NCI-H345 (cell line): ENCODE measurements at regions not wholly inside any gene's neighbourhood (a gene's known extent, or its start where the extent isn't known, plus 50 kb on each side); places are given as distances from the start of the nearest gene placed in this dataset.

Experiments
- DNase-seq: peaks from one replicate; lab custom pipeline; 2025; lab: John Stamatoyannopoulos, UW

DNA sequence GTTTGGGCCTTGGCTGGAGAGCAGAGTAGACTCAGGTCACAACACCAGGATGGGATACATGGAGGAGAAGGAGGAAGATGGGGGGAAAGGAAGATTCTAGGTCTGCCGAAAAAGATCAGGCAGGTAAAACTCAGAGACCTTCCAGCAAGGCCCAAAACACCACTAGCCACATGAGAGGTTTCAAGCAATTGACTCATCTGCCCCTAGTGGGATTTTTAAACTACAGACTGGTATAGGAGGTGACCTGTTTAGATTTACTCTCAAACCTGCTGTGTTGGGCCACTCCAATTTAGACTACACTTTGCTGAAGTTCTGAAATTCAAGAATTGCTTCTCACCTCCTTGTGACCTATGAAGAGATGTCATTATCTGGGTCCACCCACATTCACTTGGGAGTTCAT is 236.9 kb upstream of the SASH1 start:
- DNase-seq: no peak

DNA sequence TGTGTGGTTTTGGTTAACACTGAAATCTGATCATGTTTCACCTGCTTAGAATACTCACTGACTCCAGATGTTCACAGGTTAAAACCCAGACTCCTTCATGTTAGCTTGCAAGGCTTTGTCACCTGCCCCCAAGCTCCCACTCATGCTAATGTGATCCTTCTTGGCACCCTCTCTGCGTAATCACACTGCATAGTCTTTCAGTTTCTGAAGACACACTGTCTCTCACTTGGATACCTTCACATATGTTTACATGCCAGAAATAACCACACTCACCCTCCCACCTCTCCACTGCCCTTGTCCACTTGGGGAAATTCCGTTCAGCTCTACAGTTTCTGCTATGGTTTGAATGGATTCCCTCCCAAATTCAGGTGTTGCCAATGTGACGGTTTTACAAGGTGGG is 234.7 kb upstream of the SASH1 start:
- DNase-seq: no peak

DNA sequence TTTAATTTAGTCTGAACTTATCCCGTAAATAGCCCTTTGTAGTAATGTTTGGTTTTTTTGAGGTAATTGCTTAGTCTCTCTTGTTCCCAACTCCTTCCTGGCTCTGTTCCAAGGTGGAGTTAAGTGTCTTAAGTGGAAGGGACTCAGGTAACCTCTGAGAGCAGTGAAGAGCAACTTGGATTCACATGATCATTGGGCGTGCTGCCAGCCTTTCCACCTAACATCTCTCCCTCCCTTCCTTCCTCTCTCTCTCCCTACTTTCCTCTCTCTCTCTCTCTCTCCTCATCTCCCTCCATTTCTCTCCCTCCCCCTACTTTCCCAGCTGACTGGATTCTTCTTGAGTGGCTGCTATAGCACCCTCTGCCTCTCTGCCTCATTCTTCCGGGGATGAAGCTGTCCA is 232.9 kb upstream of the SASH1 start:
- no peak for DNase-seq

DNA sequence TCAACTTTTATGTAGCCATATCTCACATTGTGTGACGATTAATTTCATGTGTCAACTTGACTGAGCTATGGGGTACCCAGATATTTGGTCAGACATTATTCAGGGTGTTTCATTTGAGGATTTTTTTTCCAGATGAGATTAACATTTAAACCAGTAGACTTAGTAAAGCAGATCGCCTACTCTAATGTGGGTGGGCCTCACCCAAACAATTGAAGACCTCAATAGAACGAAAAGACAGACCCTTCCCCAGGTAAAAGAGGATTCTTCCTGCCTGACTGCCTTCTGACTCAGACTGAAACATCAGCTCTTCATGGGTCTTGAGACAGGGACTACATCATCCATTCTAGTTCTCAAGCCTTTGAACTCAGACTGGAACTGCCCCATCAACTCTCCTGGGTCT is 231.7 kb upstream of the SASH1 start:
- DNase-seq: no peak

DNA sequence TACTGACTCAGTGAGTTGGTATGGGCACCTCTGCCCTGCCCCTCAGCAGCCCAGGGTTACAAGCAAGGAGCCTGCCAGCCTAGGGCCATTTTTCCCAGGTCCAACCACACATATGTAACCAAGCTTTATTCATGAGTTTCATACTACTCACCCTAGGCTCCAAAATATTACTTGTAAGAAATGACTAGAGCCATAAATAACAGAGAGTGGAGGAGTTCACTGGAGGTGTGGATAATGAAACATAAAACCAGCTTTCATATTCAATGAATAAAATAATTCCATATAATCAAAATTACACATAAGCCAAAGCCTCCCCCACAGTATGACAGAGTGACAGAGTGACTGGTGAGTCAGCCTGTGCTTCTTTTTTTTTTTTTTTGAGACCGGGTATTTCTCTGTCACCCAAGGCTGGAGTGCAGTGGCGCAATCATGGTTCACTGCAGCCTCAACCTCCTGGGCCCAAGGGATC is 229.8 kb upstream of the SASH1 start:
- DNase-seq: no peak

DNA sequence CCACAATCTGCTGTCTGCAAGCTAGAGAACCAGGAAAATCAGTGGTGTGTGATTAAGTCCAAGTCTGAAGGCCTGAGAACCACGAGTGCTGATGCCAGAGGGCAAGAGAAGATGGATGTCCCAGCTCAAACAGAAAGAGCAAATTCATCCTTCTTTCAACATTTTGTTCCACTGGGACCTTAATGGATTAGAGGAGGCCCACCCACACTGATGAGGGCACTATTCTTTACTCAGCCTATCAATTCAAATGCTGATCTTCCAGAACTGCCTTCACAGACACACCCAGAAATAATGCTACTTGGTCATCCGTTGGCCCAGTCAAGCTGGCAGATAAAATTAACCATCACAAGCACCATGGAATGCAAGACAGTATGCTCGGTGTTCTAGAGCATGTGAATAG is 226.6 kb upstream of the SASH1 start:
- DNase-seq: no peak

DNA sequence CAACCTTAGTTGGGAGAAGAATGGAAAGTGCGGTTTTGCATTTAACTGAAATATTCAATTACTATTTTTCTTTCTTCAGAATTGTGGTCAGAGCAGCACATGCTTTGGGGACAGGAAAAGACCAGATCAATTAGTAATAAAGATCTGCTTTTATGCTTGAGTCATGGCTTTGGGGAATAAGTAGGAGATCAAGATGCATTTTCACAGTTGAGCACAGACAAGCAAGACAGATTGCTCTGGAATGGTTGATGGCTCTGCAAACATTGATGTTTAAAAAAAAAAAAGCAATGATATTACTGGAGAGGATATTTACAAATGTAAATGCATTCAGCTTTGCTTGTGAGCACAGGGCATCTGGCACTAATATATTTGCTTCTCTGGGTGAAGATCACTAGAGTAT is 224.4 kb upstream of the SASH1 start:
- no peak for DNase-seq

DNA sequence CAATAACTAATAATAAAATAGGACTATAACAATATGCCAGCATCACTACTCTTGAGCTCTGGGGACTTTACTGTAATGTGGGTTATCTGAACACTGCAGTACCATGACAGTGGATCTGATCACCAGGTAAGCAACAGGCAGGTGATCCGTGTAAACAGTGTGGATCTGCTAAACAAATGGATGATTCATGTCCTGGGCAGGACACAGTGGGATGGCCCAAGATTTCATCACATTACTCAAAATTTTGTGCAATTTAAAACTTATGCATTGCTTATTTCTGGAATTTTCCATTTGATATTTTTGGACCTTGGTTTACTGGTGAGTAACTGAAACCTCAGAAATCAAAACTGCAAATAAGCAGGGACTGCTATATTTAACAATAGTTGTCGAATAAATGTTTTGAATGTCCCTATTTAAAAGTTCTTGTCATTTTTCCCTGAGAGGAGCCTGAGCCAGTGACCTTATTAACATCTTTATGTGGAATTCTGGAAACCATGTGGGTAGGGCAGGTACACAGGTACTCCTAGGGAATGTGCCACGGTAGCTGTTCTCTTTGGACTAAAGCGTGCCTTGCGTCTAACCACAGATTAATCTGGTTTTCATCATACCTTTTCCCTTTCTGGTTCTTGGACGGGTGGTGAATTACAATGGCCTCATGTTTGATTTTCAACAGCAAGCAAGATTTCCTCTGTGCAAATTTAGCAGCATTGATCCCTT is 214.5 kb upstream of the SASH1 start:
- no peak for DNase-seq

DNA sequence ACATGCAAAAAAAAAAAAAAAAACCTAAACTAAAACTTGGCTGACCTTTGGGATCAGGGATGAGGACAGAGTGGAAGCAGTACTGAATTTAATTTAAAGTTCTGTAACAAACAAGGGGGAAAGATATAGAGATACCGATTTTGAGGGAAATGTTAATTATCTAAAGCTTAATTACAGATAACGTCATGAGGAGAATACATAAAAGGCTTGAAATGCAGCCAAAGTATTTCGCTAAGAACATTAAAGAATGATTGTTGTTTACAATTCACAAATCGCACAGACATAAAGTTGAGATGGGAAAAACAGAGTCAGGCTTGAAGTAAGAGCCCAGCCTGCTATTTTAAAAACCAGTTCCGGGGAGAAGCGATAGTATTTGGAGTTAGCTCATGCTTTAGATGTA is 208.0 kb upstream of the SASH1 start:
- DNase-seq: no peak

DNA sequence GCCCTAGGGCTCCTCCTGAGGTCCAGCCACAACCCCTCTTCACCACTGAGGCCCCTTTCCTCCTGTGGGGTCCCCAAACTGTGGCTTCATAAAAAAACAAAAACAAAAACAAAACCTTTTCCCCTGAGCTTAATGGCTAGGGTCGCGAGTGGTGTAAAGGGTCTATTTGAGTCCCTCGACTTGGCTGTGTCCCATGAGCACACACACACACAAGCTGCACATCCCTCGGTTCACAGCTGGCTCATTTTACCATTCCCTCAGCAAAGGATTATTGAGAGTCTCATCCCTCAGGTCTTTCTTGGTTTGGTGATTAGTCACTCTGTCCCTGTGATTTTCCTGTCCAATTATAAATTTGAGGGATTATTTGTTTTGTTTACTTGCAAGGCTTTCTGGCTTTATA is 206.1 kb upstream of the SASH1 start:
- no peak for DNase-seq

DNA sequence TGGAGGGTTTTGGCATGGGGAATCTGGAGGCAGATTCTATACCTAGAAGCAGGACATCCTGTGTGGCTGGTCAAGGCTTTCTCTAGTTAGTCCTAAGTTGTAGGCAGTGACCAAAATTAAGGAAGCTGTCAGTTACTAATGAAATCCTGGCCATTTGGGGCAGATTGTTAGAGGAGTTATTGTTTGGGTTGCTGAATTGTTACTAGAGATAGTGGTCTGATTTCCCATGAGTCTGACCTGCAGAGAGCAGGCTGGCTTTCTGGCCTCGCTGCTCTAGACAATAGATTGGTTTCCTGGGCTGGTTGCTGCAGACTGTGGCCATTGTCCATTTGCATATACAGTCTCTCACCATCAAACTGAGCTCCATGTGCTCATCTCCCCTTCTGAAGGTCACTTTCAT is 205.0 kb upstream of the SASH1 start:
- DNase-seq: no peak

DNA sequence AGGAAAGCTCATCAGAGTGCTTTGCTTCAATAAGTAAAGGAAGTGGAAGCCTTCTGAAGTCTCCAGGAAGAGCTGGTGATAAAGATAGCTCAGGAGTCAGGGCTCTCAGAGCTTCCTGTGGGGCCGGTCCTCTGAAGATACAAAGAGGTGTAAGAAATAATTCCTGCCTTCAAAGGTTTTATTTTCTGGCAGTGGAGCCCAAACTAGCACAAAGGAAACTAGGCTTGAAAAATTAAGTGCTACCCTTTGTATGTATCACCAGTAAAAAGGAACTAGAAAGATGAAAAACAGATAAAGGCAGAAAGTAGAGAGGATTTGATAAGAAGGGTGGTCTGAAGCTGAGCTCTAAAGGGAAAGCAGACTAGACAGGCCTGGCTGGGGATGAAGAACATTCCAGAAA is 204.1 kb upstream of the SASH1 start:
- no peak for DNase-seq

DNA sequence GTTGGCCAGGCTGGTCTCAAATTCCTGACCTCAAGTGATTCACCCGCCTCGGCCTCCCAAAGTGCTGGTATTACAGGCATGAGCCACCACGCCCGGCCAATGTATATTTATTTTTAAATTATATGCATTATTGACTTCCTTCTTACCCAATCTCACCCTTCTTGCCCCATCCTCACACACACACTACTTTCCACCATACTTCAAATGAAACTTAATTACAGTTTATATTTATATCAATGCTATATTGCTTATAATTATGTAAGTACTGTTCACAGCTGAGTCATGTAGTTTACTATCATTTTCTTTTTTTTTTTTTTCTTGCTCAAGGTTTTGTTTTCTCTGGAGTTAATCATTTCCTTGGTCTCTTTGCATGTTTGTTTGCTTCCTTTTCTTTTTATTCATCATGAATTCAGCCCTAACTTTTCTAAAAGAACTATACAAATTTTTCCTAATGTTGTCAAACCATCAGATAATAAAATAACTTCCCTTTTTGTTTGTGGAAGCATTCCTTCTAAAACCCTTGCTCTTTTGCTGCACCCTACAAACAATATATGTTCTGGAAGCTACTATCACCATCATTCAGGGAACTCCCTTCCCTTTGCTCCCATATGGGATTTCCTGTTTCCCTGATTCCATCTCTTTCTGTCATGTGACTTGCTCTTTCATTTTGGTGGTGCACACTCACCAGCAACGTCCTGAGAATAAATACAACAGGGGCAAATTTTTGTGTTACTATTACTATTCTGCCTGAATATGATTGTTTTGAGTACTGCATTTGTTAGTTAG is 201.7 kb upstream of the SASH1 start:
- DNase-seq: no peak

DNA sequence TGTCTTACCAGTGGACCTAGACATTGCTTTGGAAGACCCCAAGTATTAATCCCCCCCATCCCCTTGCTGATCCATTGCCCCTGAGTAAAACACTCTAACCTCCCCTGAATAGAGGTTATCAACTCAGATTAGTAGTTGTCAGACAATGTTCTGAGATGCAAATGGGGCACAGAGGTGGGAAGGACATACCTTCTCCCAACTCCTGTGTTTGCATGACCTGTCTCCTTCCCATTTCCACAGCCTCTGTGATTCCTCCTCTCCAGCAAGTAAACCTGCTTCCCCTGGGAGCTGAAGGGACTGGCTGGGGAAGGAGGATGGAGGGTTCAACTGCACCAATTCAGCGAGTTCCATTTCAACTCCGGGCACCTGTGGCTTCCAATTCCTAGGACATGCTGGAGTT is 199.8 kb upstream of the SASH1 start:
- no peak for DNase-seq

DNA sequence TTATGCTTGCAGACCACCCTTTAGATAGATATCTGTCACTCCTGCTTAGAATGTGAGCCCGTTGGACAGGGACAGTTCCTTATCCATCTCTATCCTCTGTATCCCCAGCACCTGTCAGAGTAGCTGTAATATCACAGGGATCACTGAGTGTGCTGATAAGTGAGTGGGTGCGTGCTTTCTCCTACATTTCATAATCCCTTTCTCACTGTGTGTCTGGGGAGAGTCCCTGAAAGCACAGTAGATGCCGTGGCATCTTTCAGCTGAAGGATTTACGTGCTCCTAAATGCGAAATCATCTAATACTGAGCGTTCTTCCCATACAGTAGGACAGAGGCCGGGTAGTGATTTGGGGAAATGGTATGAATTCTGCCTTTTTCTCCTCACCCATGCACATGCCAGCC is 198.9 kb upstream of the SASH1 start:
- DNase-seq: no peak

DNA sequence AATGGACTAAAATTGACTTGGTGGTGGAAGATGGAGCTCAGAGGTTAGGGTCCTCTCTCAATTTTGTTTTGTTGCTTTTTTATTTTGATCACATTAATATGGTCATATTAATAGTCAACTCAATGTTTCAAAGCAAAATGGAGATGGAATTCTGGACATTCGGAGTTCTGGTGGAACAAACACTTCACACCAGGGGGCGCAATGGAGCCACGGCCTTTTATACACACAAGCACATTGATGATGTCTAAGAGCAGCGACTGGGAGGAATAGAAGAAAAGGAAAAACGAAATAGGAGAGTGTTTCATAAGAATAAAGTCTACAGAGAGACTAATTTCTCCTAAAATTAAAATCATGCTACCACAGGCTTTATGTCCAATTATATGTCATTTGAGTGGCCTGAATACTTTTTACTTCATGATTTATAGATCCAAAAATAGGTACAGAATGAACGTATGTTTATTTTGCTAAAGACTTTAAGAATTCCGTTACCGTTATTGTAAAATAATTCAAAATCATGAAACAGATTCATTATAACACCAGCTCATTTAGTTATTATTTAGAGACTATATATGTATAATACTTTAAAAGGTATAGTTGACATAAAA is 197.6 kb upstream of the SASH1 start:
- DNase-seq: peak; percentile 7

DNA sequence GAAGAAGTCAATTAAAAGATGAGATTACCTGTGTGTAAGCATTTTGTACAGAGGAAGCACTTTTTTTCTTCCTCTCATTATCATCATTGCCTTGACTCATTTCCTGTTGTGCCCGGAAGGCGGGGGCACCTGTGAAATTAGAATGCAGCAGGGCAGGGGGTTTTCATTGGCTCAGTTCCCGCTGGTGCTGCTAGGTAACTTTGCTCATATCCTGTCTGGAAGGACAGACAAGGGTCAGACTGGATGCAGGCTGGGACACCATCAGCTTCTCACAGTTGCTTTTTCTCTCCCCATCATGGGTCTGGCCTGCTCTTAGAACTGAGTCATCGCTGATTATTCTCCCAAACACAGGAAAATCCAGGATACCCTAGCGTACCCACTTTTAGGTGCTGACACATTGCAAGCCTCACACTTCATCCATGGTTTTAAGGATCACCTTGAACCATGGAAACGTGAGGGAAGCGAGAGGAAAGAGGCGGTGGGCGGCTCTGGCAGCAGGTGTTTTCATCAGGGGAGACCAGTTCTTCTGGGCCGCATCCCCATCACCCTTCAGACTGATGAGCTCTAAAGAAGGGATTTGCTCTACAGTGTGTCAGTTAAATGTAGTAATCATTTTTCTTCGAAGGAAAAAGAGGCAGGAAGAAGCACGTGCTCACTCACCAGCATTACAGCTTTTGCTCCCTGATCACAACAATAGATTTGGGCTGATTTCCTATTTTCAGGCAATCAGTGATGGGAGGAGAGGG is 195.7 kb upstream of the SASH1 start:
- no peak for DNase-seq

DNA sequence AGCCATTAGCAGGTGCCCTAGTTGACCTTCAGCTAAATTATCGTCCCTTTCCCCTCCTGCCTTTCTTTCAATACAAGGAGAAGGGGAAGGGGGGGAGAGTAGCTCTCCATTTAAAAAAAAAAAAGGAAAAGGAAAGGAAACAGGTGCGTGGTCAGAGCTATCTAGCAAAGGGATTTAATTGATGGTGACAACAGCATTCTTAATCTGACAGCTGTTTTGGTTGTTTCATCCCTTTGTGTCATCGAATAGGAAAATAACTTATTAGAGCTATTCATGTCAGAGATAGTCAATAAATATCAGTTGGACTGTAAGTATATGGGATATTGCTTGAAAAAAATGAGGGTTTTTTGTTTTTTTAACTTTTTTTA is 195.2 kb upstream of the SASH1 start:
- no peak for DNase-seq

DNA sequence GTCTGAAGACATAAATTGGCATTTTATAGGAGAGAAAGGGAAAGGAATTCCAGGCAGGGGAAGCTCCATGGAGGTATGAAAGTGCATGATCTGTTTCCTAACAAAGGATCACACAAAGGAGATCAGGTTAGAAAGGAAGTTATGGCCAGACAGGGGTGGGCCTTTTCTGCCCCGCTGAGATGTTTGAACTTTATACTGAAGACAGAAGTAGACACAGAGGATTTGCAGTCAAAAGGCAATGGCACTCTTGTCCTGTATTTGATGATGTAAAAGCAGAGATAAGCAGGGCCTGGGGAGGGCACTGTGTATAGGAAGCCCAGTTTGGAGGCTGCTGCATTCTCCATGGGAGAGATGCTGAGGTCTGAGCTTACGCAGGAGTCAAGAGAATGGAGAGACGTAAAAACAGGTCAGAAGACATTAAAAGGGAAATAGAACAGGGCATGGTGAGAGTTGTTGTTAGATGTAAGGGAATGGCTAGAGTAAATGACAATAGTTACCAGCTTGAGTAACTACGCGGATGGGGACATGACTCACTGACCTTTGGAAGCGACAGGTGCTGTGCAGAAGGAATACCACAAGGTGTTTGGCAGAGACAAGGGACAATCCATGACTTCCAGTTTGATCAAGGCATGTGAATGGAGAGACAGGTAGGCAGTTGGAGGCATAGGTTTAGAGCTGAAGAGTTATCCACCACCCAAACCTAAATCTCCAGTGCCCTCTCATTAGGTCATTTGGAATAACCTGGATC is 190.6 kb upstream of the SASH1 start:
- no peak for DNase-seq

DNA sequence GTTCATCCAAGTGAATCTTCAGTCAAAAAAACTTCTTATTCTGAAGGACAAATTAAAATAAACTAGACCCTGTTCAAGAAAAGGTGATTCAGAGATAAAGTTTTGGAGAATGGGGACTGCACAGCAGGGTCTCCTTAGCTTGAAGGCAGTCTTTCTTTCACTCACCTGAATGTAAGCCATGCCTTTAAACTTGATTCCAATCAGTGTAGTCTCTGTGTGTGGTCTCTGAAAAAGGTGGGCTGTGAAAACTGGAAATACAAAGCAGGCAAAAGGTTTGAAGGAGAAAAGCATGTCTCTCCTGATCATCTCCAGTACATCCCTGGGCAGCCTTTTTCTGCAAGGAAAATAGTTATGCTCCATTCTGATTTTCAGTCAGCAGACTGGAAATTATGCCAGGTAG is 188.0 kb upstream of the SASH1 start:
- no peak for DNase-seq

DNA sequence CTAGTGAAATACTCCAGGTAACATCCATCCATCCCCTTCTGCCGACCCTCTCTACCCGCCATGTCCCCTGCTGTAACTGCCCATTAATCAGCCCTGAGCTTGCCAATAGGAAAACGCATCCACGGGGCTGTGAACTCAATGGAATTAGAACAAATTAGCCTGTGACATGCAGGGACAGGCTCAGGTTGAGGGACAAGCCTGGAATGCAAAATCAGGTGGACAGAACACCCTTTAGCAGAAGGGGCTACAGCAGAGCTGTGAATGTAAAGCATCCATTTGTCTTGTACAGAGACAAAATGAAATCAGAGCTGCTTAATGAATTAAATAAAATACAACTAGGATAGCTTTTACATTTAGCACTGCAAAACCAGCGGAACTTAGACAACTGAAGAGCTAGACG is 187.3 kb upstream of the SASH1 start:
- no peak for DNase-seq

DNA sequence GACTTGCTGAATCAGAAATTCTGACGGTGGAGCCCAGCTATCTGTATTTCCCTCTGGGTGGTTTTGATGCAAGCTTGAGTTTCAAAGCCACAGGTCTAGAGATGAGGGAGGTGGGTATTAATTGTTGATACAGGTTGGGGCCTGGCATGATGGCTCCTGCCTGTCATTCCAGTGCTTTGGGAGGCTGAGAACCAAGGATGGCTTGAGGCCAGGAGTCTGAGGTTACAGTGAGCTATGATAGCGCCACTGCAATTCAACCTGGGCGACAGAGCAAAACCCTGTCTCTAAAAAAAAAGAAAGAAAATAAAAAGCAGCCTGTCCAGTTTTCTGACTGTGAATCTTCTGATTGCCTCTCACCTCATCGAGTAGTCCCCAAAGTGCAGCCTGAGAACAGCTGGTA is 184.8 kb upstream of the SASH1 start:
- DNase-seq: no peak
